Endodermal cell (in vitro differentiated cells): ENCODE measurements at regions not wholly inside any gene's neighbourhood (a gene's known extent, or its start where the extent isn't known, plus 50 kb on each side); places are given as distances from the start of the nearest gene placed in this dataset.

Experiments used
- DNase-seq: peaks from one replicate; pipeline ENCODE4 v3.0.0-alpha.2; 2017
- H3K27ac ChIP-seq: 2 replicates; pipeline ENCODE4 v1.5.1; 2013; ENCODE audit warnings: mild to moderate bottlenecking, low read depth, low read length, moderate library complexity
- H3K27me3 ChIP-seq: 2 replicates; pipeline ENCODE4 v1.6.1; 2013; ENCODE audit warnings: mild to moderate bottlenecking, low read length, moderate library complexity; ENCODE audit not compliant: insufficient read depth, control insufficient read depth, poor library complexity, severe bottlenecking
- H3K36me3 ChIP-seq: 2 replicates; pipeline ENCODE4 v1.7.0; 2013; ENCODE audit warnings: mild to moderate bottlenecking, low read length, moderate library complexity; ENCODE audit not compliant: control insufficient read depth, insufficient read depth
- H3K4me1 ChIP-seq: one replicate; pipeline ENCODE4 v1.7.0; 2013; ENCODE audit warnings: low read length; ENCODE audit not compliant: control insufficient read depth, insufficient read depth
- H3K4me3 ChIP-seq: 2 replicates; pipeline ENCODE4 v1.5.1; 2013; ENCODE audit warnings: mild to moderate bottlenecking, low read length, moderate library complexity
- H3K9ac ChIP-seq: 2 replicates; pipeline ENCODE4 v1.6.1; 2013; ENCODE audit warnings: mild to moderate bottlenecking, low read length, moderate library complexity; ENCODE audit not compliant: poor library complexity, severe bottlenecking; ENCODE audit errors: extremely low read depth
- H3K9me3 ChIP-seq: 2 replicates; pipeline ENCODE4 v1.6.1; 2013; ENCODE audit warnings: mild to moderate bottlenecking, low read length, moderate library complexity; ENCODE audit not compliant: control insufficient read depth
- H3K27ac Mint-ChIP-seq: 2 replicates; pipeline ENCODE4 v1.8.0; 2020; ENCODE audit warnings: mixed read lengths
- H3K27me3 Mint-ChIP-seq: 2 replicates; pipeline ENCODE4 v1.8.0; 2021; ENCODE audit warnings: mild to moderate bottlenecking, mixed read lengths; ENCODE audit not compliant: insufficient read depth
- H3K36me3 Mint-ChIP-seq: 2 replicates; pipeline ENCODE4 v1.8.0; 2020; ENCODE audit warnings: low read depth, mixed read lengths
- H3K4me1 Mint-ChIP-seq: 2 replicates; pipeline ENCODE4 v1.8.0; 2020; ENCODE audit warnings: mixed read lengths
- H3K4me3 Mint-ChIP-seq: 2 replicates; pipeline ENCODE4 v1.8.0; 2020; ENCODE audit warnings: mild to moderate bottlenecking, moderate library complexity, mixed read lengths
- H3K9me3 Mint-ChIP-seq: 2 replicates; pipeline ENCODE4 v1.8.0; 2020; ENCODE audit warnings: mild to moderate bottlenecking, mixed read lengths
- WGBS, 2 experiments: methylation state at CpG; one replicate each; pipeline versions ENCODE4 v1.1.5 to v1.1.7; 2013; ENCODE audit warnings: missing lambda C conversion rate in 2 of 2, mixed read lengths in 1 of 2; ENCODE audit not compliant: insufficient coverage in 1 of 2, insufficient read length in 1 of 2; 5-methylcytosine and 5-hydroxymethylcytosine counted together
- TF ChIP-seq, protein P1 (sequence below): fragments of 200-600 bp; sonication (generic); conservative IDR thresholded peaks from 2 replicates; pipeline ENCODE4 v1.5.0; 2021; ENCODE audit warnings: antibody characterized with exemption, mild to moderate bottlenecking

- H3K9ac ChIP-seq: no peak overlapping the region
- H3K4me1 ChIP-seq: no peaks in the 10 kb centered on the region
- no peaks in the 10 kb centered on the region for H3K4me1 Mint-ChIP-seq
- no peak for DNase-seq
- no peak overlapping the region for H3K4me3 Mint-ChIP-seq
- H3K9me3 ChIP-seq: no peaks in the 10 kb centered on the region
- 89 to 92% methylated on average over 12 to 15 of the region's 15 CpGs for WGBS, 2 experiments
- no peak overlapping the region for H3K27ac Mint-ChIP-seq
- H3K27ac ChIP-seq: no peak overlapping the region
- H3K9me3 Mint-ChIP-seq: no peaks in the 10 kb centered on the region
- H3K4me3 ChIP-seq: no peak overlapping the region
- H3K27me3 ChIP-seq: no peaks in the 10 kb centered on the region
- H3K36me3 Mint-ChIP-seq: no peaks in the 10 kb centered on the region
- TF ChIP-seq, protein P1, sequence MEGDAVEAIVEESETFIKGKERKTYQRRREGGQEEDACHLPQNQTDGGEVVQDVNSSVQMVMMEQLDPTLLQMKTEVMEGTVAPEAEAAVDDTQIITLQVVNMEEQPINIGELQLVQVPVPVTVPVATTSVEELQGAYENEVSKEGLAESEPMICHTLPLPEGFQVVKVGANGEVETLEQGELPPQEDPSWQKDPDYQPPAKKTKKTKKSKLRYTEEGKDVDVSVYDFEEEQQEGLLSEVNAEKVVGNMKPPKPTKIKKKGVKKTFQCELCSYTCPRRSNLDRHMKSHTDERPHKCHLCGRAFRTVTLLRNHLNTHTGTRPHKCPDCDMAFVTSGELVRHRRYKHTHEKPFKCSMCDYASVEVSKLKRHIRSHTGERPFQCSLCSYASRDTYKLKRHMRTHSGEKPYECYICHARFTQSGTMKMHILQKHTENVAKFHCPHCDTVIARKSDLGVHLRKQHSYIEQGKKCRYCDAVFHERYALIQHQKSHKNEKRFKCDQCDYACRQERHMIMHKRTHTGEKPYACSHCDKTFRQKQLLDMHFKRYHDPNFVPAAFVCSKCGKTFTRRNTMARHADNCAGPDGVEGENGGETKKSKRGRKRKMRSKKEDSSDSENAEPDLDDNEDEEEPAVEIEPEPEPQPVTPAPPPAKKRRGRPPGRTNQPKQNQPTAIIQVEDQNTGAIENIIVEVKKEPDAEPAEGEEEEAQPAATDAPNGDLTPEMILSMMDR: no peak
- no peaks in the 10 kb centered on the region for H3K36me3 ChIP-seq
- H3K27me3 Mint-ChIP-seq: peaks cover 19% of the 10 kb centered on the region
These were observed 155.3 kb upstream of the SYN3 start for GRCh38 chr22:33213383-33214075.

DNA sequence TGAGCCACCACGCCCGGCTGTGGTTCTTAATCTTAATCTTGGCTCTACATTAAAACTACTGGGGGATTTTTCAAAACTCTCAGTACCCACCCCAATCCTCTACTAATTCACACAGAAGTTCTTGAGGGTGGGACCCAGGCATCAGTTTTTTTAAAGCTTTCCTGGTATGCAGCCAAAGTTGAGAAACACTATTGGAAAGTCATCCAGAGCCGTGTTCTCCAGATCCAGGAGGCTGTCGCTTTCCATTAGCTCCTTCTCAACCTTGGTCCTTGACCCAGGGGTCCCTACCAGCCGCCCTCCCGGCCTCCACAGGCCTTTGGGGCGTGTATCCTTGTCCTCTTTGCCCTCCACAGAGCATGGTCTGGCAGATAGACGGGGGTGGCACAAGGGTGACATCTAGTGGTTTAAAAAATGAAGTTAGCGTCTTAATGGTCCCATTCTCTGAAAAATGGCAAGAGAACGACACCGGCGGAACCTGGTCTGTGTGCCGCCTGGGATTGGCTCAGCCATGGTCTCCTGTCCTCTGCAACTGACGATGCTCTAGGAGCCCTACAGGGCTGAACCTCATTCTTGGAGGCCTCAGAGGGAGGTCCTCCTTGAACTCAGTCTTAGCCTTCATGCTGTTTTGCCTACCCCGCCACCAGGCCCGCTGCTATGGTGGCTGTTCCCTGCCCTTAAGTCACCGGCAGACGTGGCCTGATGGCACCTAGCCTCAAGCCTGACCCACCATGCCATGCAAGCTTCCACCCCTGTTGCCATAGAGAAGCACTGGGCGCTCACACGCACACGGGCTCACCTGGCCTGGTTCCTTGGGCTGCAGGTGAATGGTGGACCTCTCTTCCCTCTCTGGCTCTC is 152.0 kb upstream of the SYN3 start:
- Histone ChIP-seq H3K4me1 (no peaks in the 10 kb centered on the region), H3K9me3 (no peaks in the 10 kb centered on the region), H3K27me3 (peaks cover 30% of the 10 kb centered on the region), H3K9ac (no peak overlapping the region), H3K4me3 (no peak overlapping the region), H3K36me3 (no peaks in the 10 kb centered on the region), H3K27ac (no peak overlapping the region)
- no peaks in the 10 kb centered on the region for H3K36me3 Mint-ChIP-seq
- peak; percentile 85 for DNase-seq
- H3K9me3 Mint-ChIP-seq: no peaks in the 10 kb centered on the region
- 57 to 61% methylated on average over 15 to 21 of the region's 21 CpGs for WGBS, 2 experiments
- H3K4me3 Mint-ChIP-seq: no peak overlapping the region
- peaks cover 48% of the 10 kb centered on the region for H3K27me3 Mint-ChIP-seq
- H3K27ac Mint-ChIP-seq: no peak overlapping the region
- no peaks in the 10 kb centered on the region for H3K4me1 Mint-ChIP-seq
- TF ChIP-seq, protein P1: peak; percentile 85

DNA sequence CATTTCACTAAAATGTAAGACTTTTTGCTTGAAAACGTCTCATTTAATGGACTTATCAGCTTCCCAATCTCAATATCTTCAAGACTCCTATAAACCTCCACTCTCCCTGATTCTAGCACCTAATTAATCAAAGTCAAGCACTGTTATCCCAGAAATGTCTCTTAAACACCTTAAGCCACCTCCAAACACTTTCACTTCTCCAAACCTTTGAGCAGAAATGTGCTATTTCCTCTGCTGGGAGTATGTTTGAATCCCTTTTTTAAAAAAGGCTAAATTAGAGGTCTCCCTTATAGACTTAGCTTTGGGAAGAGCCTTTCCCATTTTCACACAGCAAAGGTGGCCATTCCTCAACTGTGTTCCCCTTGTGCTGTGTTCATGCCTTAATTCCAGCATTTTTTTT is 146.2 kb upstream of the SYN3 start:
- Histone ChIP-seq H3K4me1 (no peaks in the 10 kb centered on the region), H3K9me3 (no peaks in the 10 kb centered on the region), H3K36me3 (no peaks in the 10 kb centered on the region), H3K27ac (no peak overlapping the region), H3K9ac (no peak overlapping the region), H3K27me3 (peaks cover 49% of the 10 kb centered on the region), H3K4me3 (no peak overlapping the region)
- Mint-ChIP-seq H3K27ac (no peak overlapping the region), H3K9me3 (no peaks in the 10 kb centered on the region), H3K4me3 (no peak overlapping the region), H3K4me1 (peaks cover 2% of the 10 kb centered on the region), H3K27me3 (peaks cover 78% of the 10 kb centered on the region), H3K36me3 (no peaks in the 10 kb centered on the region)
- 34 to 56% methylated on average over 1 of the region's 1 CpG for WGBS, 2 experiments
- TF ChIP-seq, protein P1: no peak
- DNase-seq: no peak
